Loucy (cell line): ENCODE measurements at regions not wholly inside any gene's neighbourhood (a gene's known extent, or its start where the extent isn't known, plus 50 kb on each side); places are given as distances from the start of the nearest gene placed in this dataset.

Experiments used
- EZH2phosphoT487 ChIP-seq: fragments of 200-600 bp; IDR thresholded peaks from 2 replicates; pipeline ENCODE4 v1.6.1; 2018; ENCODE audit warnings: antibody characterized with exemption, mild to moderate bottlenecking, moderate library complexity, borderline replicate concordance
- TF ChIP-seq, protein P1 (sequence below): fragments of 200-600 bp; sonication (generic); conservative IDR thresholded peaks from 2 replicates; pipeline ENCODE4 v1.5.1; 2014; ENCODE audit warnings: mild to moderate bottlenecking, antibody characterized with exemption, low read length

DNA sequence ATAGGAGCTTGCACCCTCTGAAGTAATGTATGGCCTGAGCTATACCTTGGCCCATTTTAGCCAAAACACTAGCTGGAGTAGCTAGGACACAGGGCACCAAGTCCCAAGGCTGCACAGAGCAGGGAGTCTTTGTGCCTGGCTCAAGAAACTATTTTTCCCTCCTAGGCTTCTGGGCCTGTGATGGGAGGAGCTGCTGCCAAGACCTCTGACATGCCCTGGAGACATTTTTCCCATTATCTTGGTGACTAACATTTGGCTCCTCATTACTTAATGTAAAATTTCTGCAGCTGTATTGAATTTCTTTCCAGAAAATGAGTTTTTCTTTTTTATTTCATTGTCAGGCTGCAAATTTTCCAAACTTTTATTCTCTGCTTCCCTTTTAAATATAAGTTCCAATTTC, 1099.2 kb downstream of the CDH18 start:
- TF ChIP-seq, protein P1, sequence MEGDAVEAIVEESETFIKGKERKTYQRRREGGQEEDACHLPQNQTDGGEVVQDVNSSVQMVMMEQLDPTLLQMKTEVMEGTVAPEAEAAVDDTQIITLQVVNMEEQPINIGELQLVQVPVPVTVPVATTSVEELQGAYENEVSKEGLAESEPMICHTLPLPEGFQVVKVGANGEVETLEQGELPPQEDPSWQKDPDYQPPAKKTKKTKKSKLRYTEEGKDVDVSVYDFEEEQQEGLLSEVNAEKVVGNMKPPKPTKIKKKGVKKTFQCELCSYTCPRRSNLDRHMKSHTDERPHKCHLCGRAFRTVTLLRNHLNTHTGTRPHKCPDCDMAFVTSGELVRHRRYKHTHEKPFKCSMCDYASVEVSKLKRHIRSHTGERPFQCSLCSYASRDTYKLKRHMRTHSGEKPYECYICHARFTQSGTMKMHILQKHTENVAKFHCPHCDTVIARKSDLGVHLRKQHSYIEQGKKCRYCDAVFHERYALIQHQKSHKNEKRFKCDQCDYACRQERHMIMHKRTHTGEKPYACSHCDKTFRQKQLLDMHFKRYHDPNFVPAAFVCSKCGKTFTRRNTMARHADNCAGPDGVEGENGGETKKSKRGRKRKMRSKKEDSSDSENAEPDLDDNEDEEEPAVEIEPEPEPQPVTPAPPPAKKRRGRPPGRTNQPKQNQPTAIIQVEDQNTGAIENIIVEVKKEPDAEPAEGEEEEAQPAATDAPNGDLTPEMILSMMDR = no peak
- TF ChIP-seq EZH2phosphoT487 = no peak
